ENCODE measurements at regions not wholly inside any gene's neighbourhood (a gene's known extent, or its start where the extent isn't known, plus 50 kb on each side); places are given as distances from the start of the nearest gene placed in this dataset.

DNA sequence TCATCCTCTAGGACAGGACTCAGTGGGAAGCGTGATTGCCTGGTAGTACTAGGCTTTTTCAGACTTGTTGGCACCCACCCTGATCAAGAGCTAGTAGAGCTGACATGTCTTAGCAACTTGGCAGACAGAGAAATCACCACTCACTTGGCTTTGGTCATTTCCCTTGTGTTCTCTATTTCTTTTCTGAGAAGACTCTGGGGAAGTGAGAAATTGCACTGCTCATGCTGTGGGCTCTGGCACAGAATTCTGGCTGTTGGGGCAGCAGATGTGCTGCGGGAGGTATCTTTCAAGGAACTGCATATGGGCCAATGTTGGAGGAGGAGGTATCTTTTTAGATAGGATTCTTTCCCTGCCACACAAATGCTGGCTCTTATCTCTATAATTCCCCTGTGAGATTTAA is 529.1 kb upstream of the MEX3C start:
- no peak for DNase-seq (ENCODE audit: low read depth)

DNA sequence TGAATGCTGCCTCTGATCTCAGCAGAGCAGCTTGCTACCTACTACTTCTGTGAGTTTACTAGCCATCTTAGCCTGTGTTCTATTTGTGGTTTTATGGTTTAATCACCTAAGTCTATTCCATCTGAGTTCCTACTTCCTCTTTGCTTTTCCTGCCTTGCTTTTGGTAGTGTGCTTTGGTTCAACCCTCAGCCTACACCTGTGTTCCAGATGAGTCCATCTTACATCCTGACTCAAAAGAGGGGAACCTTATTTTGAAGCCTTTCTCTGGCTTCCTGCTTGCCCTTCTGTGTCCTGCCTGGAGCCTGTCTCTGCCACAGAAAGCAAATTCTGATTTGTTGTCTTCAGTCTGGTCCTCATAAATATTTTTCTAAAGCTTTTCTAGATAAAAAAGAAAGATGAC is 530.3 kb upstream of the MEX3C start:
- no peak for DNase-seq (ENCODE audit: low read depth)

DNA sequence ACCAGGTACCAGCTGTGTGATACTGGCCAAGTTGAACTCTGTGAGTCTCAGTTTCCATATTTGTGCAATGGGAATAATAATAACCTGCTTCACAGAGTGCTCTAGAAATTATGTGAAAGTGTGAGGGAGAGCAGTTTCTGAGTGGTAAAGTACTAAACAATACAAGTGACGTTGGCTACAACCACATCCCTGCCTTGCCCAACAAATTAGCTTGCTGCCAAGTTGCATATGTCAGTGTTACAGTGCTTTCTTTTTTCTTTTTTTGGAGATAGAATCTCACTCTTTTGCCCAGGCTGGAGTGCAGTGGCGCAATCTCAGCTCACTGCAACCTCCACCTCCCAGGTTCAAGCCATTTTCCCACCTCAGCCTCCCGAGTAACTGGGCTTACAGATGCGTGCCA is 533.6 kb upstream of the MEX3C start:
- no peak for DNase-seq (ENCODE audit: low read depth)

DNA sequence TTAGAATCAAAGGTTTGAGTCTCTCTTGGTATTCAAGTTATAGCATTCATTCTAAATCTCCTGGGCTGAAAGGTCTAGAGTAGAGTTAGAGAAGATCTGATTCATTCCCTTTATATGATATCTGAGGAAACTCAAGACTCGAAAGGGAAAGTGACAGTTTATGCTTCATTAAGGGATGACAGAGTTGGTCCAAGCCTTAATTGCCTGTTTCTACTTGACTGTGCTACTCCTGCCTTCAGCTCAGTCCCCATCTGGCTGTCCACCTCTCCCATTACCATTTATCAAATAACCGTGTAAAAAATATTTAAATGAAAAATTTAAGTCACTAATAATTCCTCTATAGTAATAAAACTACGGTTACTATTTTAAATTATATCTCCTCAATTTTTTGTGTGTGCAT is 537.1 kb upstream of the MEX3C start:
- no peak for DNase-seq (ENCODE audit: low read depth)

DNA sequence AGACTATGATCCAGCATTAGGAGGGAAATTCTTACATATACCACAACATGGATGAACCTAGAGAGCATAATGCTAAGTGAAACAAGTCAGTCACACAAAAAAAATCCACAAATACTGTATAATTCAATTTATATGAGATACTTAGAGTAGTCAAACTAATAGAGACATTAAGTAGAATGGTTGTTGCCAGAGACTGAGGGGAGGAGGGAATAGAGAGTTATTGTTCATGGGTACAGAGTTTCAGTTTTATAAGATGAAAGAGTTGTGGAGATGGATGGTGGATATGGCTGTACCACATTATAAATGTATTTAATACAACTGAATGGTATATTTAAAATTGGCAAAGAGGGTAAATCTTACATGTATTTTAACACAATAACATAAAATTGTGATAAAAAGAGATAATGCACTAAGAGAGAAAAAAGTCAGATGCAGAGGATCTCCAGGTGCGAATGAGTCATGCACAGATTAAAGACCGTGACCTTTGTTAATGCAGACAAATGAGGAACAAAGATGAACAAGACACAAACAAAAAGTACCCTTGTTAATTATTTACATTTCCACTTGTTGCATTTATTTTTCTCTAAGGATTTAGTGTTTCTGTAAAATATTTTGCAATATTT is 541.7 kb upstream of the MEX3C start:
- DNase-seq (ENCODE audit: low read depth): no peak

DNA sequence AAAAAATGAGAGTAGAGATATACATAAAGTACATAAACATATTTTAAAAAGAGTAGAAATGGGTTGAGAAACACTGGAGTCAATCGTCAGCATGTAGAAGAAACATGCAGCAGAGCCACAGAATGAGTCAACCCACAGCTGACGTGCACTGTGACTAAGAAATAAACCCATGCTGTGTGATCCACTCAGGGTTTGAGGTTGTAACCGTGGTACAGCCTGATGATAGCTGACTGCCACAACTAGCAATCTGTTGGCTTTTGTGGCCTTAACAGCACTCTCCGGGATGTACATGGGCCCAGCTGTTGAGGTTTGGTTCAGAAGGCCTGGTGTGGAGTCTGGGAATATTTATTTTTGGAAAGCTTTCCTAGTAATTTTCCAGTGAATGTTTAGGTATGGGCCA is 554.4 kb upstream of the MEX3C start:
- no peak for DNase-seq (ENCODE audit: low read depth)

DNA sequence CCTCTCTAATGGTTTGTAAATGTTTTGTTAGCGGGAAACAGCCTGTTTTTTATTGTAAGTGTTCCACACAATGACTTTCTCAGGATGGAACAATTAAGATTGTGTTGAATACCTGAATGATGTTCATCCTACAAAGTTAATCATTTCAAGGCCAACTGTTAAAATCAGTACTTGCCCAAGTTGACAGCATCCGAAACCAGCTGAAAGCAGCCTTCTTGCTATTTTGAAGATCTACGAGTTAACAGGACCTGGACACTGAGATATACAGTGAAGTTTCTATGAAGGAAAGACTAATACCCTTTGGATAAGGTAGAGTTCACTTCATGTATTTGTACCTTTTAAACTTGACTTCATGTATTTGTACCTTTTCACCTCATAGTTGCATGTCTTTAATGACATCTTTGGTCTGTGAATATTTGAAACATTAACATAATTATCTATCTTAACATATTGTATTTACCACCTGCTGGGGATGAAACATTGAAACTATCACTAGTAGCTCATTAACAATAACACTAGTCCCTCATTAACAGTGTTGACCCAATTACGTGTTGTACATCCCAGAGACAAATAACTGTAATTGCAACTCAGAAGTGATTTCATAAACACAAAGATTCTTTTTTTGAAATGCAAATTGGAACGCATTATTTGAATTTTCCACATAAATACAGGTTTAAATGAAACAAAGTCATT is 556.0 kb upstream of the MEX3C start:
- no peak for DNase-seq (ENCODE audit: low read depth)

DNA sequence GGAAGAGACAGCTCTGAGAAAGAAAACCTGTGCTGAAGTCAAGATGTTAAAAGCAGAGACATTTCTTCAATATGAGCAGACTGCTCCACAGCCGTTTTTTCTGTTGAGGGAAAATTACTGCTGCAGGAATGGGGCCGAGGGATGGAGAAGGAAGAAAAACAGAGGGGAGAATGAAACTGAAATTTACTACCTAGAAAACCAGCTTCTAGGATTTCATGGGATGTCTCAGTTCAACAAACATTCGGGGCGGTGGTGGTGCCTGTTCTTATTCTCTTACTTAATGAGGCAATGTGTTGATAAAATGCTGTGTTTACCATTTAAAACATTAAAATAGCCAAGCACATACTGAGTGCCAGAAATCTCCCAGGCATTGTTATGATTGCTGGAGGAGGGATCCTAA is 557.1 kb upstream of the MEX3C start:
- no peak for DNase-seq (ENCODE audit: low read depth)

DNA sequence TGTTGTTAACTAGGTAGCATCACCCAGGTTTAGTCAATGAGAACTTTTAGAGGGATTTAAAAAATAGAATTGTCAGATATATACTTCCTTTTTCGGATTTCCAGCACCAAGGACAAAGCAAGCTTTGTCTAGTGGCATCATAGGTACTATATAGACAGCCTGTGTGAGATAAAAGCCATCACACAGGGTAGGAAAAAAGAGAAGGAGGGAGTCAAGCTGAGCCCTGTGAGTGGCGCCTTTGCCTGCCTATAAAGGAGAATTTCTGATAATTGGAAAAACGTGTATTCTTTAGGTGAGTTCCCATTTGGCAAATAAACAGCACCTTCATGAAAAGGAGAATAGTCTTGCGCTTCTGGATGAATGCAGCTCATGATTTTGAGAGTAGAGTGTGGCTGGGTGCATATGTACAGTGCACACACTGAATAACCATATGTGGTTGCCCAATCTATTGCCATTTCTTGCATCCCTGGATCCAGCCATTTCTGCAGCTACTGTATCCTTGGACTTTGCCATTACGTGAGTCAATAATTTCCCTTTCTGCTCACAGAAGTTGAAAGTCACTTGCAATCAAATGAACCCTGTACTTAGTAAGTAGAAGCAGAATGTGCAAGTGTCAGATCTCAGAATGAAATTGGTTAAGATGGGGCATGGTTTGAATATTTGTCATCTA is 559.9 kb upstream of the MEX3C start:
- no peak for DNase-seq (ENCODE audit: low read depth)

DNA sequence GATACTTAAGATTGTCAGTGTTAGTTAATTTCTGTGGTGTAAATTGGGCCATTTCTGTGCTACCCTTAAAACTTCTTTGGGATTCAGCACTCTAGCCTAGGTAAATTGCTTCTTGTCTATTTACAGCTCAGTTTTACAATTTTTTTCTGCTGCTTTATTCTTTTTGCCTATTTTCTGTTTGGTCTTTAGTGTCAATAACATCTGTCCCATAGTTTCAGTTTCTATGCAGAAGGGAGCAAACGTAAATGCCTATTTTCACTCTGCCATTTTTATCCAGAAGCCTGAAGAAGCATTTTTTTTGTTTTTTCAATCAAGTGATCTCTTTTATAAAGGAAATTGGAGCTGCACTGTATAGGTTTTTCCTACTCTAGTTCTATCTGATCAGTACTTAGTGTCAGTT is 564.9 kb upstream of the MEX3C start:
- no peak for DNase-seq (ENCODE audit: low read depth)

DNA sequence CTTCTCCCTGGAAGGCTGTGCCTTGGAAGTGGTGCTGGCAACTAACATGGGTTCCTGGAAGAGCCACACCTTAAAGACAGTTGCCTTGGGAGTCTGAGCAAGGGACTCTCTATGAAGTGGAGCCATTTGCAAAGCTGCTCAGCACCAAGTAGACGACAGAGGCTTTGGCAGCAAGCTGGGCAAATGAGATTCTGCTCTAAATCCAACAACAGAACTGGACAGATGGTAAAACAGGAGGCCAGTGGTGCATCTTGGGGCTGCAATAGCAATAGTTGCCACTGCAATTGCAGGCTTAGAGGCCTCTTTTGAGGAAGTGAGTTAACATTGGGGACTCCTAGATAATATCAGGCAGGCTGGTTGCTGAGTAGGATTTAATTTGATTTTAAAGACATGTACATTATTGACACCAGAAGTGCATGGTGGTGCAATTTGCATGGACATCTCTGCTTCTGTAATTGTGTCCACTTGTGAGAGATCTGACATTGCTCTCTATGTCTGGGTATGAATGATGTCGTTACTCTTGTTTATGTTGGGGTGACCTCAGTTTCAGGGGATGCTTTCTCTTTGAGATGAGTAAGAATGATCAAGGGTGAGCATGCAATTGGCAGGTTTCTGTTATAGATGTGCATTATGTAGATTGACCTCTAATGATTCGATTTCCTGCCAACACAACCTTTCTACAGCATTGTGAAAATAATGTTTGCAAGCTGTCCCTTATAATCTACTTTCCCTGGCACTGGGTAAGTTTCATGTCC is 568.3 kb upstream of the MEX3C start:
- DNase-seq (ENCODE audit: low read depth): no peak

DNA sequence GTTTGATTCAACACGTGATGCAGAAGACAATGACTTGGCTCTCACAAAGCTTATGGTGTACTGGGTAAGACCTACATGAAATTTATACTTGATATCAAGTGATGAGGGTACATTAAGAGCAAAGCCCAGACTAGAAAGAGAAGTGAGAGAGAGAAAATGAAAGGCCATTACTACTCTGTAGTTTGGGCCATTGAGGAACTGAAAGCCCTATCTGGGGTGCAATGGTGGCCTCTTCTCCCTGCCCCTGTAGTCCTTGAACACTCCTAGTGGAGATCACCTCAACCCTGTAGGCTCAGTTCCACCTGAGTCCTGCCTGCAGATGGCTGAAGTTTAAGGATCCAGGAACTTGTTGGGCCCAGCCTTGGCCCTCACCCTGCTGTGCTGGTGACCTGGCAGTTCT is 569.8 kb upstream of the MEX3C start:
- no peak for DNase-seq (ENCODE audit: low read depth)

DNA sequence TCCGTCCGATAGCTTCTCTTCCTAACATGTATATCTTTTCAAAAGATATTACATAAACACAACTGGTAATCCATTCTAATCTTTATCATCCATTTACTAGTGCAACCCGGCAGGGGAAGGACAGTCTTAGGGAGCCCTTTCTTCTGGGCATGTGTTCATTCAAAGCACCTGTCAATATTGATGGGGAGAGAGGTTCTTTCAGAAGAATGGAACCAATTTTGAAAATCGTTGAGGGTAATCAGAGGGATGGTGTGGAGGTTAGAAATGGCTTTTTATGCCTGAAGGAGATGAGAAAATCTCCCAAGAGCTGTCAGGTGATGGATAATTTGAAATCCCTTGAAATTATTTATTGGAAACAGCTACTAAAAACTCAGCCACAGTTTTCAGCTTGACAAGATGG is 561.9 kb upstream of the DCC start:
- no peak for DNase-seq (ENCODE audit: low read depth)

DNA sequence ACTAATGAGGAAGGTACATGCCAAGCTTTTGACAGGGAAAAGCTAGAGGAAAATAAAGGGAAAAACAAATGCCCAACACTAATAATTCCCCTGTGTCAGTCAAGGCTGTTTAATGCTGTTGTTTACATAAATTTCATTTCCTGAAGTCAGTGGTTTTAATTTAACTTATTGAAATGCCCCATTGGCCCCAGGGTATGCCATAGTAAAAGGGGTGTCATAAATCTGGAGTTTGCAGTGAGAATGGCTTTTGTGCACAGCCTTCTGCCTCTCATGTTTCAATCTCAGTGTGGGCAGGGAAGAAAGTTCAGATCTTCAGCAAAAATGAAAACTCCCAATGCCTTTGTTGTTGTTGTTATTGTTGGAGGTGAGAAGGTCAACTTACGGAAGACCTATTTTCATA is 550.1 kb upstream of the DCC start:
- DNase-seq (ENCODE audit: low read depth): no peak

DNA sequence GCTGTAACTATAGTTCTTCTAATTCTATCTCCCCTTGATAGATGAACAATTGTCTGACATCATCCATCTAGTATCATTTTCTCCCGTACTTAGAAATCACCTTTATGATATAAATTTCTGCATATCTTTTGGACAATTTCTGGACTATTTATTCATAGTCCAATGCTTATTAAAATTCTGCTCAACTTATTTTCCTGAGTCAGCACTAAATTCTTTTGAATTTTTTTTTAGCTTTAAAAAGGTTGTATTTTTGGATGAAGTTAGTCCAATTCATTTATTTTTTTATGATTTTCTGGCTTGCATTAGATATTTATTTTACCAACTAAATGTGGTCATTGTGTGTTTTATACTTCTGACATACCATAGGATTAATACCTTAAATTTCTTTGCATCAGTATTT is 538.5 kb upstream of the DCC start:
- no peak for DNase-seq (ENCODE audit: low read depth)

DNA sequence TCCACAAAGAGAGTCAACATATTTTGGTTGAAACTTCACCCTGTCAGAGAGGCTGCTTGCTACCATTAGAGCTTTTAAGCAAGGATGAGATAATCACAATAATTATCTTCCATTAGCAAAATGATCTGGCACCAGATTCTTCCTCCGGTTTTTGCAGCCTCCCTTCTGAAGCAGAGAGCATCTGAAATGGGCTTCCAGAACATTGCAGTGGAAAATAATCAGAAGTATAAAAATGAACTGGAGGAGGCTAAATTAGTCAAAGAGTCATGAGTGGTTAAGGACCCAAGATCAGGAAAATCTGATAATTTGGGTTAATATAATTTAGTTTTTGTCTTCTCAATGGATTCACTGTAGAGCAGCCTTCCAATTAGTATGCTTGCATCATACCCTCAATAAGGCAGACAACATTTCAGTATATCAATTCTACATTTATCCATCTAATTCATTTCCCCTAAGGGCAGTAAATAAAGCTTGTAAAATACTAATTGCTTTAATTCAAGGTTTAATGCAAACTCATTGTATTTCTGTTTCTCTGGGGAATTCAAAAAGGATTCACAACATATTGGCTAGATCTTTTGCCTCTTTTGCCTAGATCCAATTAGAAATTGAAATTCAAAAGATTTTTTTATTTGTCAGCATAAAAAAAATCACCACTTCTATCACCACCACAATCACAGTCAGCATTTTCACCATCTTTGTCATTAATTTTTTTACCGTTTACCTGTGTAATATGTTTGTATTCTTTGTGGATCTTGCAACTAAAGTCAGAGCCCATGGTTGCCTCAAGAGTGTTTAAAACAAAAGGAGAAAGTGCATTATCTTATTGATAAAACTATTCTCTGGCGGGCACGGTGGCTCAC is 537.2 kb upstream of the DCC start:
- no peak for DNase-seq (ENCODE audit: low read depth)

DNA sequence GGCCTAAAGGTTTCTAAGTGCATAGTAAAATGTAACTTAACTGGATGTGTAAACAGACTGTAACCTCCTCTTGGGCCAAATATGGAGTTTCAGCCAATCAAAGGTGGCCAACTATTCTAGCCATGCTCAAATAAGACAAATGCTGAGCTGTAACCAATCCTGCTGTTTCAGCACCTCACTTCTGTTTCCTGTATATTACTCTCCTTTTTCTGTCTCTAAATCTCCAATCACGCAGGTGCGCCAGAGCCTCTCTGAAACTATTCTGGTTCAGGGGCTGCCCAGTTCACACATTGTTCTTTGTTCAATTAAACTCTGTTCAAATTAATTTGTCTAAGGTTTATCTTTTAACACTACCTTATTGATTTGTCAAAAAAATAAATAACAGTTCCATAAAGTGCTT is 532.7 kb upstream of the DCC start:
- no peak for DNase-seq (ENCODE audit: low read depth)

DNA sequence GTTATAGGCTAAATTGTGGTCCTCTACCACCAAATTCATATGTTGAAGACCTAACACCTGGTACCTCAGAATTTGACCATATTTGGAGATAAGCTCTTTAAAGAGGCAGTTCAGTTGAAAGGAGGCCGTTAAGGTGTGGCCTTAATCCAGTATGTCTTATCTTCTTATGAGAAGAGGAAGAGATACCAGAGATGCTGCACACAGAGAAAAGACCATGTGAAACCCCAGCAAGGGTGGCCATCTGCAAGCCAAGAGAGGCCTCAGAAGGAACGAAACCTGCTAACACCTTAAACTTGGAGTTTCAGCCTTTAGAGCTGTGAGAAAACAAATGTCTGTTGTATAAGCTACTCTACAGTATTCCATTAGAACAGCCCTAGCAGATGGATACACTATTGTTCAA is 528.1 kb upstream of the DCC start:
- DNase-seq (ENCODE audit: low read depth): no peak

DNA sequence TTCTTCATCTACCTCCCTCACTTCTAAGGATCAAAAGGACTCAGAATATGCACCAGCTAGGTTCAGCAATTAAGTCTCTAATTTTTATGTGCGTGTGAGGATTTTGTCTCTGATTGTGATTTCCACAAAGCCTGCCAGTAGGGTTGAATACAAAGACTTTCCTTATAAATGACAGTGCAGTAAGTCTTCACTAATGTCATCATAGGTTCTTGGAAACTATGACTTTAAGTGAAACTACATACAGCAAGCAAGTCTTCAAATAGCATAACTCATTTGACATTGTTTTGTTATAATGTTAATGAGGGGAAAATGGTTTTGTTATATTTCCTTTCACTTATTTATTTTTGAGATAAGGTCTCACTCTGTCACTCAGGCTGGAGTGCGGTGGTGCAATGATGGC is 526.3 kb upstream of the DCC start:
- no peak for DNase-seq (ENCODE audit: low read depth)

DNA sequence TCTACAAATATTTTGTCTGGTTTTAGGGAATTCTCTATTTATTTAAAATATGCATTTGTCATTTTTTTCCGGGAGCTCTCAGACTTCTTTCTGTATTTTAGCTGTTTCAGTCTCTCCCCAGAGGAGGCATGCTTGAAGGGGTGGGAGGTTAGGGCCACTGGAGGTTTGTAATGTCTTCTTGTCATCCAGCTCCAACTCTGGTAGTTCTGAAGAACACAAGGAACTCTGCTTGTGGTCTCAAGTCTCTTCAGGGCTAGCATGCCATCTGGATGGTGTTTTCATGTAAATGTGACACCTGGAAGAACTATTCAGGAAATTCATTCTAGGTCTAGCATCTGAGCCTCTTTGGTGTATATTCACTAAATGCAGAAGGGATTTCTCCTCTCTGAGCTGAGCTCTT is 518.4 kb upstream of the DCC start:
- no peak for DNase-seq (ENCODE audit: low read depth)

DNA sequence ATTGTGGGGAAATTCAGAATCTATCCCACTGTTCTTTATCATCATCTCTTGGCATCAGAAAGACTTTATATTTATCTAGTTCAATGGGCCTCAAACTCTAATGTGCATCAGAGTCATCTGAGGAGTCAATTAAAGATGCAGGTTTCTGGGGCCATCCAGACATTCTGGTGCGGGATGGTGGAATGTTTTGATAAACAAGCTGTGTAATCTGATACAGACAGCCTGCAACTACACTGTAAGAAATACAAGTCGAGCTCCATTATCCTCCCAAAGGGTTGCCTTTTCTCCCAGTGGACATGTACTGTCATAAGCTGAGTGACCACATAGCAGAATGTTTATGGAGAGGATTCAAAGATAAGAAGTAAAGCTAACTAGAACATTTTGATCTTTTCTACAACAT is 515.3 kb upstream of the DCC start:
- no peak for DNase-seq (ENCODE audit: low read depth)

DNA sequence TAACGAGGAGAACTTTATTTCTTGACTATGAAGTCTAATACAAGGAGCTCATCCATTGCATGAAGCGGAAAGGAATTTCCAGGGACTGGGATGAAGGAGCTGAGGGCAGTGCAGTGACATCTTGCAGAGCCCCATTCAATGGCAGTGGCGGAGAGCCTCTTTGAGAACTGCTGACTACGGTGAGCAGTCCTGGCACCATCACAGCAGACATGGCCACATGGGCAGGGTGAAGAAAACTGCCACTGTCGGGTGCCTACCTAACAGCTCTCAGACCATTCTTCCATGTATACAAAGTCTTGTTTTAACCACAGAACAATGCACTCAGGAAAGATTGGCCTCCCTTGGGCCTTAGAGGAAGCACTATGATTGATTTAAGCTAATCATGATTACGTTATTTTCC is 506.1 kb upstream of the DCC start:
- no peak for DNase-seq (ENCODE audit: low read depth)

Data from HS-27A (cell line).